GM12878 (cell line): ENCODE measurements at regions not wholly inside any gene's neighbourhood (a gene's known extent, or its start where the extent isn't known, plus 50 kb on each side); places are given as distances from the start of the nearest gene placed in this dataset.

Source experiments
- ATAC-seq: fragments of 200-7000 bp; cut with Tn5 transposase; 3 replicates; pipeline ENCODE4 v1.9.1; 2020; ENCODE audit warnings: mild to moderate bottlenecking, moderate library complexity
- BruUV-seq: library from RNA; stranded (reverse); fragments of 400-500 nt; replicated peaks from 2 replicates; lab custom pipeline; 2021; lab: Mats Ljungman, UMichigan
- CTCF ChIA-PET: fragments of 300-600 bp; sonication (Branson Sonifier 250); formaldehyde crosslinking; extraction: SDS; loops from one replicate; lab custom pipeline; 2021; ENCODE audit warnings: inconsistent platforms; lab: Yijun Ruan, JAX
- POLR2A ChIA-PET: fragments of 350-600 bp; formaldehyde crosslinking; extraction: SDS; loops from one replicate; lab custom pipeline; 2021; ENCODE audit warnings: inconsistent platforms; lab: Charles Lee
- RAD21 ChIA-PET: fragments of 300-600 bp; sonication (Branson Sonifier 250); formaldehyde crosslinking; loops from one replicate; lab custom pipeline; 2023; ENCODE audit warnings: antibody characterized with exemption; ENCODE audit not compliant: unreplicated experiment; lab: Charles Lee
- SMC1A ChIA-PET: fragments of 300-600 bp; sonication (Branson Sonifier 250); formaldehyde crosslinking; loops from one replicate; lab custom pipeline; 2023; ENCODE audit not compliant: unreplicated experiment, uncharacterized antibody; lab: Charles Lee
- DNase-seq: peaks from one replicate; pipeline ENCODE4 v3.0.0-alpha.2; 2011; ENCODE audit warnings: low read depth, low spot score
- FAIRE-seq: peaks from 3 replicates; lab custom pipeline; 2011; peaks lifted over from hg19 to GRCh38; lab: Jason Lieb, UNC
- H2AFZ ChIP-seq: 2 replicates; pipeline ENCODE4 v1.6.0; 2011; ENCODE audit warnings: low read depth, low read length, control low read depth; ENCODE audit not compliant: control insufficient read depth
- H3K27ac ChIP-seq: 2 replicates; pipeline ENCODE4 v1.5.1; 2011; ENCODE audit warnings: control low read depth; ENCODE audit not compliant: control insufficient read depth, insufficient read depth
- H3K27me3 ChIP-seq, 2 experiments: replicated peaks in 1 of 2; 2 replicates each; pipeline versions ENCODE4 v1.6.0 to v1.6.1; 2011; ENCODE audit warnings: low read length in 1 of 2; ENCODE audit not compliant: control insufficient read depth in 2 of 2, insufficient read depth in 2 of 2
- H3K36me3 ChIP-seq, 2 experiments: 2 replicates each; pipeline ENCODE4 v1.5.1; 2011; ENCODE audit warnings: low read length in 1 of 2; ENCODE audit not compliant: control insufficient read depth in 2 of 2, insufficient read depth in 2 of 2
- H3K4me1 ChIP-seq: 2 replicates; pipeline ENCODE4 v1.6.1; 2011; ENCODE audit warnings: mild to moderate bottlenecking, low read length, moderate library complexity, mixed read lengths; ENCODE audit not compliant: control insufficient read depth, insufficient read depth
- H3K4me2 ChIP-seq: 2 replicates; pipeline ENCODE4 v1.6.0; 2011; ENCODE audit warnings: control low read depth; ENCODE audit not compliant: control insufficient read depth, insufficient read depth
- H3K4me3 ChIP-seq: fragments of 200-600 bp; sonication (generic); 2 replicates; pipeline ENCODE4 v1.5.1; 2016
- H3K79me2 ChIP-seq: 2 replicates; pipeline ENCODE4 v1.6.0; 2011; ENCODE audit warnings: low read length; ENCODE audit not compliant: control insufficient read depth, insufficient read depth
- H3K9ac ChIP-seq: 2 replicates; pipeline ENCODE4 v1.8.0; 2011; ENCODE audit warnings: low read length, control low read depth, mixed read lengths; ENCODE audit not compliant: control insufficient read depth, insufficient read depth
- H3K9me3 ChIP-seq: replicated peaks from 3 replicates; pipeline ENCODE4 v1.5.1; 2011; ENCODE audit warnings: mild to moderate bottlenecking, low read length; ENCODE audit not compliant: control insufficient read depth, insufficient read depth
- H4K20me1 ChIP-seq: 2 replicates; pipeline ENCODE4 v1.6.0; 2011; ENCODE audit not compliant: control insufficient read depth, insufficient read depth
- EZH2 ChIP-seq: IDR thresholded peaks from 2 replicates; pipeline ENCODE4 v1.6.1; 2012; ENCODE audit warnings: low read depth, mild to moderate bottlenecking, control low read depth, inconsistent platforms, low read length, borderline replicate concordance; ENCODE audit not compliant: control insufficient read depth
- FOS ChIP-seq: IDR thresholded peaks from 3 replicates; pipeline ENCODE4 v1.6.1; 2011; ENCODE audit warnings: borderline replicate concordance; ENCODE audit not compliant: insufficient read length; ENCODE audit errors: extremely low read depth
- MYC ChIP-seq: IDR thresholded peaks from 2 replicates; pipeline ENCODE4 v1.6.1; 2011; ENCODE audit warnings: mild to moderate bottlenecking, low read length, moderate library complexity, inconsistent platforms; ENCODE audit not compliant: insufficient read depth, insufficient replicate concordance, insufficient read length, severe bottlenecking
- NBN ChIP-seq: fragments of 450-650 bp; IDR thresholded peaks from 2 replicates; pipeline ENCODE4 v1.6.1; 2016
- RFX5 ChIP-seq: IDR thresholded peaks from 2 replicates; pipeline ENCODE4 v1.6.1; 2011; ENCODE audit warnings: low read depth, low read length, improper control_type of control experiment
- ZBED1 ChIP-seq: IDR thresholded peaks from 2 replicates; pipeline ENCODE4 v1.6.1; 2016; ENCODE audit warnings: borderline replicate concordance
- WGBS: methylation state at CpG from one replicate; pipeline ENCODE4 v1.1.6; 2016; ENCODE audit warnings: low lambda C conversion rate; ENCODE audit not compliant: insufficient replicate concordance, insufficient coverage; ENCODE audit errors: missing lambda C conversion rate; 5-methylcytosine and 5-hydroxymethylcytosine counted together
- in situ Hi-C: fragments of 300-500 bp; cut with MboI; formaldehyde crosslinking; loops from 9 replicates; pipeline ENCODE4 v1.14.3; 2018; ENCODE audit warnings: mixed read lengths
- intact Hi-C: fragments of 100-400 bp; cut with micrococcal nuclease; formaldehyde crosslinking; loops from one replicate; pipeline ENCODE4 v1.14.2; 2022; ENCODE audit not compliant: unreplicated experiment
- TF ChIP-seq, protein P1 (sequence below): IDR thresholded peaks from 2 replicates; pipeline ENCODE4 v1.6.1; 2011; ENCODE audit warnings: borderline replicate concordance, low read depth, mild to moderate bottlenecking, moderate library complexity, mixed read lengths, low read length; ENCODE audit not compliant: insufficient read depth; ENCODE audit errors: extremely low read length
- TF ChIP-seq, protein P2 (sequence below): IDR thresholded peaks from 2 replicates; pipeline ENCODE4 v1.6.1; 2011; ENCODE audit warnings: mild to moderate bottlenecking, low read depth, low read length, moderate library complexity; ENCODE audit not compliant: insufficient replicate concordance
- TF ChIP-seq, protein P3 (sequence below): fragments of 450-650 bp; IDR thresholded peaks from 2 replicates; pipeline ENCODE4 v1.6.1; 2017; ENCODE audit warnings: mild to moderate bottlenecking

GRCh38 chr5:104763216-104763615 lies 1200.6 kb upstream of the NUDT12 start:
- H3K36me3 ChIP-seq, result no peaks in the 10 kb centered on the region
- H3K79me2 ChIP-seq, result no peaks in the 10 kb centered on the region
- H3K27ac ChIP-seq, result no peak overlapping the region
- intact Hi-C loops, result no loop called here
- H3K4me1 ChIP-seq, result no peaks in the 10 kb centered on the region
- no peak overlapping the region for H3K4me2 ChIP-seq
- H4K20me1 ChIP-seq, result no peaks in the 10 kb centered on the region
- ATAC-seq (no peak), FAIRE-seq (no peak), DNase-seq (no peak)
- WGBS, result 0% methylated on average over 1 of the region's 1 CpG
- ChIA-PET SMC1A (interaction anchor here (1.2 to 1.6 kb wide), 2 partner anchors 11 to 416 kb away, joined by 3 to 6 read pairs; no protein-coding TSS in a partner anchor), POLR2A (no interaction called here)
- no TSS peak for BruUV-seq
- in situ Hi-C loops, result no loop called here
- TF ChIP-seq EZH2, result no peak
- TF ChIP-seq, protein P1, sequence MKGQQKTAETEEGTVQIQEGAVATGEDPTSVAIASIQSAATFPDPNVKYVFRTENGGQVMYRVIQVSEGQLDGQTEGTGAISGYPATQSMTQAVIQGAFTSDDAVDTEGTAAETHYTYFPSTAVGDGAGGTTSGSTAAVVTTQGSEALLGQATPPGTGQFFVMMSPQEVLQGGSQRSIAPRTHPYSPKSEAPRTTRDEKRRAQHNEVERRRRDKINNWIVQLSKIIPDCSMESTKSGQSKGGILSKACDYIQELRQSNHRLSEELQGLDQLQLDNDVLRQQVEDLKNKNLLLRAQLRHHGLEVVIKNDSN, result no peak
- no peak for TF ChIP-seq NBN
- TF ChIP-seq, protein P2, sequence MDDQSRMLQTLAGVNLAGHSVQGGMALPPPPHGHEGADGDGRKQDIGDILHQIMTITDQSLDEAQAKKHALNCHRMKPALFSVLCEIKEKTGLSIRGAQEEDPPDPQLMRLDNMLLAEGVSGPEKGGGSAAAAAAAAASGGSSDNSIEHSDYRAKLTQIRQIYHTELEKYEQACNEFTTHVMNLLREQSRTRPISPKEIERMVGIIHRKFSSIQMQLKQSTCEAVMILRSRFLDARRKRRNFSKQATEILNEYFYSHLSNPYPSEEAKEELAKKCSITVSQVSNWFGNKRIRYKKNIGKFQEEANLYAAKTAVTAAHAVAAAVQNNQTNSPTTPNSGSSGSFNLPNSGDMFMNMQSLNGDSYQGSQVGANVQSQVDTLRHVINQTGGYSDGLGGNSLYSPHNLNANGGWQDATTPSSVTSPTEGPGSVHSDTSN, result no peak
- TF ChIP-seq FOS, result no peak
- TF ChIP-seq MYC, result no peak
- no peak for TF ChIP-seq ZBED1
- TF ChIP-seq, protein P3, sequence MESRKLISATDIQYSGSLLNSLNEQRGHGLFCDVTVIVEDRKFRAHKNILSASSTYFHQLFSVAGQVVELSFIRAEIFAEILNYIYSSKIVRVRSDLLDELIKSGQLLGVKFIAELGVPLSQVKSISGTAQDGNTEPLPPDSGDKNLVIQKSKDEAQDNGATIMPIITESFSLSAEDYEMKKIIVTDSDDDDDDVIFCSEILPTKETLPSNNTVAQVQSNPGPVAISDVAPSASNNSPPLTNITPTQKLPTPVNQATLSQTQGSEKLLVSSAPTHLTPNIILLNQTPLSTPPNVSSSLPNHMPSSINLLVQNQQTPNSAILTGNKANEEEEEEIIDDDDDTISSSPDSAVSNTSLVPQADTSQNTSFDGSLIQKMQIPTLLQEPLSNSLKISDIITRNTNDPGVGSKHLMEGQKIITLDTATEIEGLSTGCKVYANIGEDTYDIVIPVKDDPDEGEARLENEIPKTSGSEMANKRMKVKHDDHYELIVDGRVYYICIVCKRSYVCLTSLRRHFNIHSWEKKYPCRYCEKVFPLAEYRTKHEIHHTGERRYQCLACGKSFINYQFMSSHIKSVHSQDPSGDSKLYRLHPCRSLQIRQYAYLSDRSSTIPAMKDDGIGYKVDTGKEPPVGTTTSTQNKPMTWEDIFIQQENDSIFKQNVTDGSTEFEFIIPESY, result no peak
- no peak for TF ChIP-seq RFX5
- TF ChIP-seq, all 136 proteins: peak for 0
- CTCF ChIA-PET, result no interaction called here
- no peak overlapping the region for H3K9ac ChIP-seq
- no peak overlapping the region for H2AFZ ChIP-seq
- RAD21 ChIA-PET, result no interaction called here
- H3K9me3 ChIP-seq, result no peaks in the 10 kb centered on the region
- no peaks in the 10 kb centered on the region for H3K27me3 ChIP-seq
- no peak overlapping the region for H3K4me3 ChIP-seq
